HUDEP-2 (cell line): ENCODE measurements at regions not wholly inside any gene's neighbourhood (a gene's known extent, or its start where the extent isn't known, plus 50 kb on each side); places are given as distances from the start of the nearest gene placed in this dataset.
"Not testable (repeated sequence)": the region's sequence is repeated elsewhere in the genome, so short reads cannot be mapped to it uniquely, and the experiment has no call there.

Source experiments
- DNase-seq, 76 experiments: peaks; one replicate each; lab custom pipeline; 2025; ENCODE audit not compliant: unreplicated experiment in 76 of 76; lab: John Stamatoyannopoulos, UW

- DNase-seq, result not testable (repeated sequence)
These were observed 1671.7 kb downstream of the EFNA5 start for GRCh38 chr5:105998991-105999390.

- no peak for DNase-seq
These were observed 1677.7 kb downstream of the EFNA5 start for GRCh38 chr5:105993027-105993426.

DNA sequence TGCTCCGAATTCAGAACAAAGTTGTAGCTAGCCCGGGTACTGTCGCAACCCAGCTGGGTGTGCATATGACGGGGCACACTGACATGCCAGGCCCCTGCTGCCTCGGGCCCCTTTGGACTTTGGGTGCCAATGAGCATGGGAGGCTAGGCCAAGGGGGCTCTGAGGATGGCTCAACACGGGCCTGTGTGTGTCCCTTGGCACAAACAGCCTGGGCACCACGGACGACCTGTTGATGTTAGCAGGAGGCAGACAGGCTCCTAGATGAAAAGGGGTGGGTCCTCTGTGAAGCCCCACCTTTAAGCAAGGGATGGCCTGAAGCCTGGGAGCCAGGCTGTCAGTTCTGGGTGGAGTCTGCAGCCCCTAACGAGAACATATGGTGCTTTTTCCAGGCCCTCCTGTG, 1688.2 kb downstream of the EFNA5 start:
- DNase-seq, result no peak

DNA sequence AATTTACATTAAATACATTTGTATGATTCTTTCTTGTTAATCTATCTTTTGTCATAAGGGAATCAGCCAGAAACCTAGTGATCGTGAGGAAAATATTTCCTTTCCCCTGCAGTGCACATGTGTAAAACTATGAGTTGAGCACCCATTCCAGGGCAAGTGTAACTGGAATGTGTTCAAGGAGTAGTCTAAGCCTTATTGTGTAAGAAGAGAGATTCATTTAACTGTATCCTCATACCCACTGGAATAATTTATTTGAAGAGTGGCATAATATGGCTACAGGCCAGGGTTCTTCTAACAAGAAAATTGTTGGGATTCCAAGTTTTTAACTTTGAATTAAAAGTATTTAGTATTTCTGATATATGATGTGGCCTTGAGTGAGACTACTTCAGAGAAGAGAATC, 1692.7 kb downstream of the EFNA5 start:
- no peak for DNase-seq

- no peak for DNase-seq
These were observed 1693.6 kb downstream of the EFNA5 start for GRCh38 chr5:105977163-105977562.

DNA sequence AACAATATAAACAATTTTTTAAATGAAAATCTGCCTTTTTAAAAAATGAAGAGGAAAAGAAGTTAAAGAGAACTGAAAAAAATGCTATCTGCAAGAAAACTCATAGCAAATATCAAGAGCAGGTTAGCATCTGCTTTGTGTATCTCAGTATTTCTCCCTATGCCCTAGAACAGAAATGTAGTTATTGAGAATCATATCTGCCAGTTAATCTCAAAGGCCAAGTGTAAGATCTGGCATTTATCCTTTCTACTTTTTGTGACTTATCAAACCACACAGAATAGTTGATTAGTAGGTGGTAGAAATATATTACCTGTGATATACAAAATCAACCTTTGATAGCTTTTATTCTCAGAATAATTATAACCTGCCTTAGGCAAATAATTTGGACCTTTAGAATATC, 1699.8 kb downstream of the EFNA5 start:
- DNase-seq, result no peak

GRCh38 chr5:105968981-105969380, 1701.8 kb downstream of the EFNA5 start:
- no peak for DNase-seq

DNA sequence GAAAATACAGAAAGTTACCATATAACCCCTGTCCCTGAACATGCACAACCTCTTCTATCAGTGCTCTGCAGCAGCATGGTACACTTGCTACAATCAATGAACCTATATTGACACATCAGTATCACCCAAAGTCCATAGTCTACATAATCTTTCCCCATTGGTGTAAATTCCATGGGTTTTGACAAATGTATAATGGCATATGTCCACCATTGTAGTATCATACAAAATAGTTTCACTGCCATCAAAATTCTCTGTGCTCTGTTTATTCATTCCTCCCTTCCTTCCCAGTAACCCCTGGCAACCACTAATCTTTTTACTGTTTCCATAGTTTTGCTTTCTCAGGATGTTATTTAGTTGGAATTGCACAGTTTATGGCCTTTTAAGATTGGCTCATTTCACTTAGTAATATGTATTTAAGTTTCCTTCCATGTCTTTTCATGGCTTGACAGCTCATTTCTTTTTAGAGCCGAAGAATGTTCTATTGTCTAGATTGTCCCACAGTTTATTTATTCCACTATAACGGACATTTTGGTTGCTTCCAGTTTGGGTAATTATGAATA, 1707.0 kb downstream of the EFNA5 start:
- DNase-seq, result no peak

DNA sequence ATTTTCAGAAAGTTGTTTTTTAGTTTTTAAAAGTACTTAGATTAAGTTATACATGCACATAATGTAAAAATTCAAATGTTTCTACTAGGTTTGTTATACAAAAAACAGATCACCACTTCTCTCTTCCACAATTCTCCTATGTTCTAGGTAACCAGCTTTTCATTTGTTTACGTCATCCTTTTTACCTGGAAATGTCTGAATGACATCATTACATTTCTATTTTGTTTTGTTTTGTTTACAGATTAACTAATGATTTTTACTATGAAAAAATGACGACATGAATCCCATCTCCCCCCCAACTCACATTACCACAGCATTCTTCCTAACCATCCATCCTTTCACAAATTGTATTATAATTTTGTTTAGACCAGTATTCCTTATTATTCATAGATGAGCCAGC, 1709.2 kb downstream of the EFNA5 start:
- no peak for DNase-seq

- no peak for DNase-seq
These were observed 1714.1 kb downstream of the EFNA5 start for GRCh38 chr5:105956456-105957196.

DNA sequence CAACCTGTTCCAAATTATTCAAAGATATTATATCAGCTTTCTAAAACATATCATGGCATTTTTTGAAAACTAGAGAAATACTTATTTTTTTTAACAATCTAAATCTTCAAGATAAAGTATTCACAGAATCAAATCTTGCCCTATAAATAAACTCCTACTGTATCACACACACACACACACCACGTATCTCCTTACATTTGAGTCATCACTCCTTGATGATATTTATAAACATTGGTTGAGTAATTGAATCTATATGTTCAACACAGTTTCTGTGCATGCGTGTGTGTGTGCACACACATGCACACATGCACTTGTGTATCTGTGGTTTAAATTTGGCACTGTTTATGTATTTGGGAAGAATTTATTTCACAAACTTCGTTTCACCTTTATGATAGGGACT, 1716.4 kb downstream of the EFNA5 start:
- no peak for DNase-seq

DNA sequence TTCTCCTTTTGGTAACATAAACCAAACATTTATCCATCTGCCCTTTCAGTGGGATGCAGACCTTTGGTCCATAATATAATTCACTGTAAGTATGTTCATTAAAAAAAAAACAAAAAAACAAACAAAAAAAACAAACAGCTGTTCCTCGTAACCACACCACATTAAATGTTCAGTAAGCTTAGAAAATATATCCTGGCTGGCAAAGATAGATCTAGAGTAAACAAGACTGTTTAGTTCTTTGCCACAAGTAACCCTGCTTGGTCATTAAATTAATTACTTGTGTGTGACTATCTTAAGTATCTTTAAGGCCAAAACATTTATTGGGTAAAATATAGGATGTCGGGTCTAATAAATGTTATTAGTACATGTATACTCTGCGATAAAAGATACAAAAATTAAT, 1717.1 kb downstream of the EFNA5 start:
- no peak for DNase-seq

DNA sequence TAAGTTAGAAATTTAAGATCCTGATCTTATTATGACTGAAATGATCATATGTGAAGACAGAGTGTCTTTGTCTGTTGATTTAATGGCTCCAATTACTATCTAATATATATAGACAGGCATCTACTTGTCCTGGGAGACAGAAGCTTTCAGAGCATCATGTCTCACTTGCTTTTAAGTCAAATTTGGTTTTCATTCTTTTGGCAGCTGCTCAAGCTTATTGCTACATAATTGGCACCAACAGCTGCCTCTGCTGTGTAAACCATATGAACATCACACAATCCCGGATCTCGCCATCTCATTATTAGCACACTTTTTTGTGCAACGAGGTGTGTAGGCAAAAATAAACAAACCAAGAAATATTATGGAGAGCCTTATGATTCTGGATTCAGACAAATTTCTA, 1717.9 kb downstream of the EFNA5 start:
- no peak for DNase-seq

- no peak for DNase-seq
These were observed 1723.3 kb downstream of the EFNA5 start for GRCh38 chr5:105947461-105947860.

DNA sequence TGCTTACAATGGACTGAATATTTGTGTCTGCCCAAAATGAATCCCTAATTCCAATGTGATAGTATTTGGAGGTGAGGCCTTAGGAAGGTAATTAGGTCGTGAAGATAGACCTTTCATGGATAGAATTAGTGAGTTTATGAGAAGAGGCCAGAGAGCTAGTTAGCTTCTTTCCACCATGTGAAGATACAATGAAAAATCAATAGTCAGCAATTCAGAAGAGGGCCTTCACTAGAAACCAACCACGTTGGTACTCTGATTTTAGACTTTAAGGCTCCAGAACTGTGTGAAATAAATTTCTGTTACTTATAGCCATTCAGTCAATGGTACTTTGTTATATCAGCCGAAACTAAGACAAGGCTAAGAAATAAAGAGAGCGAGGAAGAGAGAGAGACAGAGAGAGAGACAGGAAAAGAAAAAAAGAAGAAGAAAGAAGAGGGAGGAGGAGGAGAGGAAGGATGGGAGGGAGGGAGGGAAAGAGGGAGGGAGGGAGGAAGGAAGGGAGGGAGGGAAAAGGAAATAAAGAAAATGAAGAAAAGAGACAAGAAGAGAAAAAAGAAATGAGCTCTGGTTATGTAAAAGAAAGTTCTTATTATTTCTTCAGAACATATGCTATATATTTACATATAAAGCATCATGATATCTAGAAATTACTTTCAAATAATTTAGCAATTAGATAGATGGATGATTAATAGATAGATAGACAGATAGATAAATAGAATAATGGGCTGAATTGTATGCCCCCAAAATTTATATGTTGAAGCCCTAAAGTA, 1725.3 kb downstream of the EFNA5 start:
- DNase-seq, result no peak

DNA sequence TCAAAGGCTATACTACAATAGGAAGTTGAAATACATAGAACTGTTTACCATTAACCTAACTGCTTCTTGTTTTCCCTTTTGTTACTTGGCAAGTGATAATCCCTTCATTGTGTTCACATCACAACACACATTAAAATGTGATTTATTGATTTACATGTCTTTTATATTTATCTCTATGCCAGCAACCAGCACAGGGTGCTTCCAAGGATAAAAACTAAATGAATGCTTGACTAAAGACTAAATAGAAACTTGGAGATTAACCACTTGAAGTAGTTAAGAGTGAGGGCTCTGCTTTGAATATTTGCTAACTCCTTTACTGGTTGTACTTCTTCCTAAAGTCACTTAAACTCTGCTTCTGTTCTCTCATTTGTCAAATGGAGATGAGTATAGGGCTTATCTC, 1730.6 kb downstream of the EFNA5 start:
- no peak for DNase-seq

DNA sequence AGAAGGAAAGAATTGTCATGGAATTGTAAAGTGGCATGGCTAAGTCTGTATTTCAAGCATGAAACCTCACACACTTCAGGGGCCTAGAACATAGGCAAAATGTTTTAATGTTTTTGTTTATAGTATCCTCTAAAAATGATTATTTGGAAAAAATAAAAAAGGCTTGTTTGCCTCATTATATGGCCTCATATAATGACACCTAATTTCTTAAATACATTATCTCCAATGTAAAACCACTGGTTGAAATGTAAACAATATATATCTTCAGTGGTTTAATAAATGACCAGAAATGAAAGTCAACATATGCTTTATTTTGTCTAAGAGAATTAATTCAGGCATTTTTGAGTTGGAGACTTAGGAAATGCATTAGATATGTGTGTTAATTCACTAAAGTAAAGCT, 1736.6 kb downstream of the EFNA5 start:
- DNase-seq, result no peak

DNA sequence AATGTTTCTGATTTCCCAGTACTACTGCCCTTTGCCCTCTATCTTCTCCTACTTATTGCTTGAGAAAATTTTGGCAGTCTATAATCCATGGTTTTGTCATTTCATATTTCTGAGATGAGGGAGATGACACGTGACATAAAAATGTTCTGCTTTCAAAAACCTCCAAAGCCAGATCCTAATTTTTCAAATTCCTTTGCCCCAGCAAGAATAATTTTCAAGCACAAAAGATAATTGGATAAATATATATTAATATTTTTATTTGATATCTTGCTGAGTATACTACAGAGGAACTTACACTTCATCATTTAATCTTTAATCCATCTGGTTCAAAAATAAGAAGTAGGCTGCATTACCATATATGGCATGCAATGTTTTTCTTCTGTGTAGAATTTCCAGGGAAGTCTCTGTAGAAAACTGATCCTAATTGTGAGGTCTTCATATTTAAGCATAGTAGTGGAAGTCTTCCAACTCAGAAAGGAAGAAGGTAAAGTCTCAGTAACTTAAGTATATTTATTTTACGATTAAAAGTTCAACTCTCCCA, 1738.8 kb downstream of the EFNA5 start:
- no peak for DNase-seq

GRCh38 chr5:105929858-105930257, 1740.9 kb downstream of the EFNA5 start:
- DNase-seq, result no peak

DNA sequence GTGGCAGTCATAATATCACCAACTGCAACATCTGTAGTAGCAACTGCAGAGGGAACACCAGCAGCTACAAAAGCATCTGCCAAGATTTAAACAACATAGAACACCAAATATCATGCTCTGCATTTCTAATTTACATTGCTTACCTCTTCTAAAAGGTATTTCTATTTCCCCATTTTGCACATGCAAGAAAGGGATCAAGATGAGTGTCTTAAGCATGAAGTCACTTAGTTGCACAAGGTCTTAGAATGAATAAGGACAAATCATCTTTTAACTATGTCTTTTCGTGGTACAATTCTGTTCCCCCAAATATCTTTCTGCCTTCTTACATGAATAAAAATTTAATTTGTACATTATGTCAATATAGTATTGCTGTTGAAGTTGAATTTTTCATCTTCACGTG, 1746.4 kb downstream of the EFNA5 start:
- no peak for DNase-seq

DNA sequence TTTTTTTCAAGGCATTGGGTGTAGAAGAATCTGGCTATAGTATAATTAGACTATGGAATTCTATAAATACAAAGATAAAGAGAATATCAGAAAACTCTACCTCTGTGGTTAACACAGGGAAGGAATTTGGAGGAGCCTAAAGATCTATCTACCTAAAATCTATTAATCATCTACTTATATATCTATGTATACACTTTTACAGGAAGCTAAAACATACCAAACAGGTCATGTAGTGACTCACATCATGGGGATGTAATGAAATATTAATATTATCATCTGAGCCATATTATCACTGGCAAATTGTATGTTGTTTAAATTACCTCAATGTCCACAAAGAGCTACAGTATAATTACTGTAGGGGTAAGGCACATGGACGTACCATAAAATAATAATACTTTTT, 1748.2 kb downstream of the EFNA5 start:
- DNase-seq, result no peak

DNA sequence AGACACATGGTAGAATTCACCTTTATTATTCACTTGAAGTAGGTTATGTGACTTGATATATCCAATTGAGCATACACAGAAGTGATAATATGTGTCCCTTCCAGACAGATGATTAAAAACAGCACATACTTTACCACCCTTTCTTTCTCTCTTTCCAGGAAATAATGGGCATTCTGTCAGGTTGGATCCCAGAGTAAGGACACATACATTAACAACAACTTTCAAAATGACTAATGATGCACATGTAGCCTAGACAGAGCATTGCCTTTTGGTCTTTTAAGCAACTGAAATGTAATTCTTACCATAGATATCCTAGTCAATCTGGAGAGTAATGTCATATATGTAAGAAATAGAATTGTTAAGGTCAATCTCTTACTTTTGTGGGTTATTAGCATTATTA, 1748.7 kb downstream of the EFNA5 start:
- DNase-seq, result no peak
